ENCODE measurements at regions not wholly inside any gene's neighbourhood (a gene's known extent, or its start where the extent isn't known, plus 50 kb on each side); places are given as distances from the start of the nearest gene placed in this dataset.

DNA sequence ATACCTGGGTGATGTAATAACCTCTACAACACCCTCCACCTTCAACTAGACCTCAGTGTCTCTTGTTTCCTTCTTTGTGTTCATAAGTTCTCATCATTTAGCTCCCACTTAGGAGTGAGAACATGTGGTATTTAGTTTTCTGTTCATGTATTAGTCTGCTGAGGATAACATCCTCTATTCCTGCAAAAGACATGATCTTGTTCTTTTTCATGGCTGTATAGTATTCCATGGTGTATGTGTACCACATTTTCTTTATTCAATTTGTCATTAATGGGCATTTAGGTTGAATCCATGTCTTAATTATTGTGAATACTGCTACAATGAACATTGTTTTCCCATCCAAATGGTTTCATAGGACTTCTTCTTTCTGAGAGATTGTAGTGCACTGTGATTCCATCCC is 135.7 kb downstream of the MBL2 start:
- Histone ChIP-seq H3K36me3 (ENCODE audit: control insufficient read depth, insufficient read depth, low read length) (no peaks in the 10 kb centered on the region), H3K27me3 (ENCODE audit: control insufficient read depth, insufficient read depth, low read length) (no peaks in the 10 kb centered on the region), H3K4me3 (ENCODE audit: low read depth, low read length) (no peak overlapping the region)
- no peak for DNase-seq (ENCODE audit: low read depth)
- TF ChIP-seq, protein P1, sequence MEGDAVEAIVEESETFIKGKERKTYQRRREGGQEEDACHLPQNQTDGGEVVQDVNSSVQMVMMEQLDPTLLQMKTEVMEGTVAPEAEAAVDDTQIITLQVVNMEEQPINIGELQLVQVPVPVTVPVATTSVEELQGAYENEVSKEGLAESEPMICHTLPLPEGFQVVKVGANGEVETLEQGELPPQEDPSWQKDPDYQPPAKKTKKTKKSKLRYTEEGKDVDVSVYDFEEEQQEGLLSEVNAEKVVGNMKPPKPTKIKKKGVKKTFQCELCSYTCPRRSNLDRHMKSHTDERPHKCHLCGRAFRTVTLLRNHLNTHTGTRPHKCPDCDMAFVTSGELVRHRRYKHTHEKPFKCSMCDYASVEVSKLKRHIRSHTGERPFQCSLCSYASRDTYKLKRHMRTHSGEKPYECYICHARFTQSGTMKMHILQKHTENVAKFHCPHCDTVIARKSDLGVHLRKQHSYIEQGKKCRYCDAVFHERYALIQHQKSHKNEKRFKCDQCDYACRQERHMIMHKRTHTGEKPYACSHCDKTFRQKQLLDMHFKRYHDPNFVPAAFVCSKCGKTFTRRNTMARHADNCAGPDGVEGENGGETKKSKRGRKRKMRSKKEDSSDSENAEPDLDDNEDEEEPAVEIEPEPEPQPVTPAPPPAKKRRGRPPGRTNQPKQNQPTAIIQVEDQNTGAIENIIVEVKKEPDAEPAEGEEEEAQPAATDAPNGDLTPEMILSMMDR (IDR thresholded peaks at IDR 0.05; ENCODE audit: insufficient read depth, low read length, poor library complexity, severe bottlenecking): no peak

- no peak overlapping the region for H3K4me3 ChIP-seq (ENCODE audit: low read depth, low read length)
- no peak for DNase-seq (ENCODE audit: low read depth)
- TF ChIP-seq, protein P1 (IDR thresholded peaks at IDR 0.05; ENCODE audit: insufficient read depth, low read length, poor library complexity, severe bottlenecking): no peak
- no peaks in the 10 kb centered on the region for H3K27me3 ChIP-seq (ENCODE audit: control insufficient read depth, insufficient read depth, low read length)
- H3K36me3 ChIP-seq (ENCODE audit: control insufficient read depth, insufficient read depth, low read length): no peaks in the 10 kb centered on the region
These were observed 135.0 kb downstream of the MBL2 start for GRCh38 chr10:52637592-52637991.

- H3K27me3 ChIP-seq (ENCODE audit: control insufficient read depth, insufficient read depth, low read length): no peaks in the 10 kb centered on the region
- no peak overlapping the region for H3K4me3 ChIP-seq (ENCODE audit: low read depth, low read length)
- TF ChIP-seq, protein P1 (IDR thresholded peaks at IDR 0.05; ENCODE audit: insufficient read depth, low read length, poor library complexity, severe bottlenecking): no peak
- H3K36me3 ChIP-seq (ENCODE audit: control insufficient read depth, insufficient read depth, low read length): no peaks in the 10 kb centered on the region
- DNase-seq (ENCODE audit: low read depth): no peak
These were observed 132.9 kb downstream of the MBL2 start for GRCh38 chr10:52639652-52640051.

- DNase-seq (ENCODE audit: low read depth): no peak
- H3K27me3 ChIP-seq (ENCODE audit: control insufficient read depth, insufficient read depth, low read length): no peaks in the 10 kb centered on the region
- H3K4me3 ChIP-seq (ENCODE audit: low read depth, low read length): no peak overlapping the region
- H3K36me3 ChIP-seq (ENCODE audit: control insufficient read depth, insufficient read depth, low read length): no peaks in the 10 kb centered on the region
- TF ChIP-seq, protein P1 (IDR thresholded peaks at IDR 0.05; ENCODE audit: insufficient read depth, low read length, poor library complexity, severe bottlenecking): no peak
These were observed 130.4 kb downstream of the MBL2 start for GRCh38 chr10:52642208-52642607.

- Histone ChIP-seq H3K36me3 (ENCODE audit: control insufficient read depth, insufficient read depth, low read length) (no peaks in the 10 kb centered on the region), H3K4me3 (ENCODE audit: low read depth, low read length) (no peak overlapping the region), H3K27me3 (ENCODE audit: control insufficient read depth, insufficient read depth, low read length) (no peaks in the 10 kb centered on the region)
- no peak for DNase-seq (ENCODE audit: low read depth)
- TF ChIP-seq, protein P1 (IDR thresholded peaks at IDR 0.05; ENCODE audit: insufficient read depth, low read length, poor library complexity, severe bottlenecking): peak; percentile 69
These were observed 128.0 kb downstream of the MBL2 start for GRCh38 chr10:52644373-52645186.
